Endothelial cell of hepatic sinusoid (primary cell): ENCODE measurements at regions not wholly inside any gene's neighbourhood (a gene's known extent, or its start where the extent isn't known, plus 50 kb on each side); places are given as distances from the start of the nearest gene placed in this dataset.

Experiments
- in situ Hi-C: cut with HindIII; loops from 2 replicates; pipeline ENCODE4 v1.10.0; 2017; ENCODE audit warnings: low sequenced_read_pairs

DNA sequence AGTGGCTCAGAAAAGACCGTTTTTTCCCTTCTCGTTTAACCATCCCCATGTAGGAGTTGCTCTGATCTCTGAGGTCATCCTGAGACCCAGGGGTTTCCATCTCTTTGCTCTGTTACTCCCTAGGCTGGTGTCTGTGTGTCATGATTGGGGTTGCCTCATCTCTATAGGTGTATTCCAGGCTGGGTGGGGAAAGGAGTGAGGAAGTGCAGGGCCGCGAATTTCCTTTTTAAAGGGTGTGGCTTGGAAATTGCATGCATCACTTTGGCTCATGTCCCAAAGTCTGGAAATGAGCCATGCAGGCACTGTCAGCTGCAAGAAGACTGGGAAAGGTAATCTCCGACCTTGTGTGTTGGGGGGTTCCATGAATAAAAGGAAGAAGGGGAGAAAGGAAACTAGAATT lies 201.9 kb downstream of the AACS start:
- in situ Hi-C loops, result no loop called here

DNA sequence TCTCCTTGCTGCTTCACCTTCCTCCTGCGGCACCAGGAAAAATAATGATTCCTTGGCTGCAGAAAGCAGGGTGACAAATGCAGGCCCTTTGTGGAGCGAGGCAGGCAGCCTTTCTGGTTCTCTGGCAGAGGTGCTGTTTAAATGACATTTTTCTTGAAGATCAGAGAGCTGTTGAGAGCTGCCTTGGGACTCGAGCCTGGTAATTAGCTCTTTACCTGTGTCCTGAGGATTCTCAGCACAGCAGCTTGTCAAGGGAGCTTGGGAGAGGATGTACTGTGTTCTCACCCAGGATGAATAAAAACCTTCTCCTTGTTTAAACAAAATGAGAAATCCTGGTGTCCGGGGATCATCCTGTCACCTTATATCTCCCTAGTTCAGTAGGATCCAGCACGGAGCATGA lies 204.0 kb downstream of the AACS start:
- in situ Hi-C loops, result no loop called here

DNA sequence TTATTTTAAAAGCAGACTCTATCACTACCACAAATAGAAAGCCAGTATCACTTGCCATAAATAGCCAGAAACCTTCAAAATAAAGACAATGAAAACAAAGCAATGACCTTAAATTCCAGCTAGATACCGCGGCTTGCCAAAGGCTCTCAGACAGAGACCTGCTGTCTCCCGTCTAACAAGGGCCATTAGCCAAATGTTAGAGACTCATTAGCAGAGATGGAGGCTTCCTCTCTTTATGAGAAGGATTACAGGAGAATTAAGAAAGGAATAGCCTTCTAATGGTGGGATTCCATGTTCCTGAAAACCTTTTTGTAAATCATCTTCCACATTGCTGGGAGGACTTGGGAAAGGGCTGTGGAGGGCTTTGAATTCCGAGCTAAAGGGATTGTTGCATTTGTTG lies 206.7 kb downstream of the AACS start:
- in situ Hi-C loops, result no loop called here

DNA sequence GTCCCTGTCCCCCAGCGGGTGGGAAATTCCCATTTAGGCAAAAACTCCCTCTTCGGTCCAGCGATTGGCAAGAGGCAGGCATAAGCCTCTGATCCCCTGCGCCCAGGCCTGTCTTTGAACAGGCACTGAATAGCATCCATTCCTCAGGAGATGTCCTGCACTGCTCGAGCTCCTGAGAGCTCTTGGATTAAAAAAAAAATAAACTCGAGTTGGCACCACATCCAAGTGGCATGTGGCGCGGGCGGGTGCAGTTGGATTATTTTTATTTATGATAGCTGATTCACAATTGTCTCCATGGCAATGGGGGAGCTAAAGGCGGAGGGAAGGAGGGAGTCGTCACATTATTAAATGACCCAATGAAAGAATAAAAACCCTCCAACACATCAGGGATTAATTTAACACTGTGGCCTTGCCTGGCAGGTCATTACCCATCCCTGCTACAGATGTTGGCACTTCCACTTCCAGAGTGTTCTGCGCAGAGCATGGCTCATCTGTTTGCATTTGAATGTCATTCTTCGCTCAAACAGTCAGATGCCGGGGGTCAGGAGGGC lies 207.2 kb downstream of the AACS start:
- in situ Hi-C loops, result no loop called here

DNA sequence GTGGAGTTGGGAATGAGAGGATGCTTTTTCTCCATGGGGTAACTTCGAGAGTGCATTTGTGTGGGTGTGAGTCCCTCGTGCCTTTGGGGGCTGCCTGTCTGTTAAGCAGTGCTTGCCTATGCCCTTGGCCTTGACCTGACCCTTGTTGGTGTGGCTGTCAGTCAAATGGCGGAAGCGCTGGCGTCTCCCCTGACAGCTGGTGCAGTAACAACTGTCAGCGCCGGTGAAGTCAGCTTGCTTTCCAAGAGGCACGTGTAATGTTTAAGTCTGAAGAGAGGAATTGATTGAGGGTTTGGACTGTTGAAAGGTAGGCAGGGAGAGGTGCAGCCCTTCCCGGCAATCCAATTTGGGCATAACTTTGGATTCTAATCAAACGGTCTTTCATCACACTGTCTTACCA lies 211.3 kb downstream of the AACS start:
- in situ Hi-C loops, result no loop called here

DNA sequence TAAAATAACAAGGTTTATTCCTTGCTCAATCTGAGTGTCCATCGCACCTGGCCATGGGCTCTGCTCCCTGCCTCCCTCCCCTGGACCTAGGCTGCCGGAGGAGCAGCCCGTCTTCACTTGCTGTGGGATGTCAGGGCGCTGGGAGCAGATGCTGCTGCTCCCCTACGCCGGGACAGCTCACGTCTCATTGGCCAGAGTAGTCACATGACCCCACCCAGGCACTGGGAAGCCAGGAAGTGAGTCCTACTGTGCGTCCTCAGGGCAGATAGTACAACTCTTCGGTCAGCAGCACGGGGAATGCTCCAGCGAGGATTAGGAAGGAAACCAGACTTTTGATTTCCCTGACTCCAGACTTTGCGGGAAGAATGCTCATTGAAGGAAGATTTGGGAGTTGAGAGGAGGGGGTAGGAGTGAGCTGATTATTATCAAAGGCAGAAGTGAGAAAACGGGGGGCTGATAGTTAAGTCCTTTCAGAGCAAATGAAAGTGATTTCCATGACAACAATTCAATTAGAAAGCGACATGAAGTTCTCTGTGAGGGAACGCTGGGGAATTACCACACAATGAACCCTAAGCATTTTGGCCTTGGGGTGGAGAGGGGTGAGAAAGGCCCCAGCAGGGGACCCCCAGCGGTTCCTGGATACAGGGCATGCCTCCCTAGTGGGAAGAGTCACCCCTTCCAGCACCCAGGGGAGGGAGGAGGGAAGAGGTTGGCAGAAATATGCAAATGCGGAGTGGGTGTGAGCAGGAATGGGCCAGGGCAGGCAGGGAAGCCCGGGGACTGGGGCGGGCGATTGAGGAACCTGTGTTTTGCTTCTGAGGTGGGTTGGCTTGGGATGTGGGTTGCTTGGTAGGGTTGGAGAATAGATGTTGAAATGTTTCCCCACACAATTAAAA lies 215.5 kb downstream of the AACS start:
- in situ Hi-C loops, result no loop called here

DNA sequence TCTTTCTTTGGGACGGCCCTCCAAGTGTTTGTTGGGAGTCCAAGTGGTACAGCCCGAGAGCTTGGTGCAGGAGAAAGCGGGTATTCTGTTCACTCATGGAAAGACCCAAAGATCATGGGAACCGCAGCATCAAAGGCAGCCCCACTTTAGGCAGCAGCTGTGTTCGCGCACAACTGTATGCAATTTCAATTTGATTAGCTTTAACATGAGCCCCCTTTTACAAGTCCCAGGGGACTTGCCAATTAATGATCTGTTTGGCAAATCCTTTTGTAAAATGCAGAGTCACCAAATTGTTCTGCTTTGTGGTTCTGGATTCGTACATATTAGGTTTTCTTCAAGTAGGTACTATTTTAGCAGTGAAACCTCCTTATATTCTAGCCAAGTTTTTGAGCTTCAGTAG lies 217.7 kb downstream of the AACS start:
- in situ Hi-C loops, result no loop called here

DNA sequence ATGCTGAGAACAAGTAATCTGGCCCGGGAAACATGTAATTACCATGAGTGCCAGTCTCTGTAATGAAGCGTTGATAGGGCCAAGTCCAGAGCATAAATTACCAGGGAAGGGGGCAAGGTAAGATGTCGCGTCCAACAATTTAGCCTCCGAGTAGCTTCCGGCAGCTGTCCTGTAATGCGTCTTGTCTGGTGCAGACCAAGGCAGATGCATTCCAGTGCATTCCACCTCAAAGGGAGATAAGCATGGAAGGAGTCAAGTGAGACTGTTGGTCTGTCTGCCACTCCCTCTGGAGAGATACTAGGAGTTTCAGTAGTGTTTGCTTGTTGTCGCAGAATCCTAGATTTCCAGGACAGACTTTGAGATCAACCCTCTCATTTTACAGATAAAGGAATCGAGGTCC lies 218.3 kb downstream of the AACS start:
- in situ Hi-C loops, result no loop called here

DNA sequence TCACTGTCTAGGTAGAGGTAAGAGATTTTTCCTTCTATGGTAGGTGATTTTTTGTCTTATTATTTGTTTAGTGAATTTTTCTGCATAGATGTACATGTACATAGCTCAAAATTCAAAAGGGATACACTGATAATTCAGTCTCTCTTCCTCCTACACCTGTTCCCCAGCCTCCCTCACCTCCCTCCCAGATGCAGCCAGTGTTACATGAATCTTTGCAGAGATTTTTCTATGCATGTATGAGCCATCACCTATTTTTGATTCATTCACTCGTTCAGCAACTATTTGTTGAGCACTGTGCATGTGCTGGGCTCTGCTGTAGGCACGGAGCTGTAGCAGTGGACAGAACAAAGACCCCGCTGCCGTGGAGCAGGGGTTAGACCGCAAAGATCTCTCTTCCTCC lies 218.9 kb downstream of the AACS start:
- in situ Hi-C loops, result no loop called here

DNA sequence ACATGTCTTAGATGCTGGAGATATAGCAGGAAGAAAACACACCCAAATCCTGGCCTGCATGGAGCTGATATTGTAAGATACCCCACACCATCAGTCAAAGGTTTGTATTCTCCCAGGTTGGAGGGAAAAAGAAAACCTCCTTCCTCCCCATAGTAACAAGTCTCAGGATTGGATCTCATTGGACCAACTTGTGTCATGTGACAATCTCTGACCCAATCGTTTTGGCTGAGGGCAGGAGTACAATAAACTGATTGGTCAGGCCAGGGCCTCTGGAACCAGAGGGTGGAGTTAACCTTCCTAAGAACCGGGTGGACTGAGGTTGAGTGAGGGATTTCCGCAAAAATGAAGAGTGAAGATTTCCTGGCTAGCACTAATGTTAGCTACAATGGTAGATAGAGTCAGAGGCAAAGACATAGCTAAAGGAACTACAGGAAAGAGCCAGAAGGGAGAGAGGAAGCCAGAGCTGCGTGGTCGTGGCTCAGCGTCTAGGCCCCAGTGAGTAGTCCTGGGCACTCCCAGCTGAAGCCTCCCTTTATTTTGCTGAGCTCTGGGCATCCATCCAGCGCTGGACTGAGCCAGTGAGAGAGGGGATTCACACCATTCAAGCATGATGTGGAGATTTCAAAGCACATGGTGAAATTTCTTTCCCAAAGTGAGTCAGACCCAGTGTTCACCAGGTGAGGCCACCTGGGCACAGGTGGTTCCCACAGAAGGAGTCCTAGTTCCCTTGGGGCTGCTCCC lies 219.9 kb downstream of the AACS start:
- in situ Hi-C loops, result no loop called here

DNA sequence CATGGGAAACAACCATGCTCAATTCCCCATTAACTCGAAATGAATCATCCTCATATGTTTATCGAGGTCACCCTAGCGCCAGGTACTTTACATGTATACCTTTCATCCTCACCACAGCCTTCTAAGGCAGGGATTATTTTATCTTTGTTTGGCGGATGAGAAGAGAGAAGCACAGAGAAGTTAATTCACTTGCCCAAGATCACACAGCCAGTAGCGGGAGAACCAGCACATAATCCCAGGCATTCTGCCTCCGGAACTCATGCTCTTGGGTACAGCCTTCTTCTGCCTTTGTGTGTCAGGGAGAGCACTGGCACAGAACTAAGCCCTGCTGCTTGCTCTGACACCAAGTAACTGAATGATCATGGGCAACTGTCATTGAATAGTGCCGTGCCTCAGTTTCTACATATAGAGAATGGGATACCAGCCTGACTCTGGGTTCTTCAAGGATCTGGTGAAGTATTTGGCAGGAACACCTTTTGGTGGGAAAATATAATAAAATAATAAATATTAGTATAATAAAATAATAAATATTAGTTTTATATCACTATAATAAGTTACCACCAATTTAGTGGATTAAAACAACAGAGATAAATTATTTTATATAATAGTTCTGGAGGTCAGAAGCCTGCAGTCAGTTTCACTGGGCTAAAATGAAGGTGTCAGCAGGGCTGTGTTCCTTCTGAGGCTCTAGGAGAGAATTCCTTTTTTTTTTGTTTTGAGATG lies 220.9 kb downstream of the AACS start:
- in situ Hi-C loops, result no loop called here

DNA sequence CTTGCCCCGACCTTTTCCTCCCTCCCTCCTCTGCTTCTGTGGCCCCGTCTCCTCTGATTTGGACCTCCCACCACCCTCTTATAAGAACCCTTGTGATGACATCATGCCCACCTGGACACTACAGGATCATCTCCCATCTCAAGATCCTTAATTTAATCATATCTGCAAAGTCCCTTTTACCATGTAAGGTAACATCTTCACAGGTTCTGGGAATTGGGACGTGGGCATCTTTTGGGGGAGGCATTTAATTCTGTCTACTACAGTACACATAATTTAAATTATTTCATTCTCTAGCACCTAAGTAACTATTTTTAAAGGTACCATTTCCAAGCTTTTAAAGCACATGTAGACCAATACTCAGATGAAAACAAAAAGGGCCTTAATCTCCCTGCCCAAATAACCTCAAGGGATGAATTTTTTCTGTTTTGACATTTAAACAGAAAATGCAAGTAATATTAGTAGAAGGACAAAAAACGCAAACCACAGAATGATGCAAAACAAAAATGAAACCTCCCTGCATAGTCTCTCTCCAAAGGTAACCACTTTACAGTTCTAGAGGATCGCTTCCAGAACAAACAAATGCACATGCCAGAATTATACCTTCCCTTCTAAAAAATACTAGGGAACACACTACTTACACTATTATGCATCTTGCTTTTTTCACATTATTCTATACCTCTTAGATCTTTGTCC lies 222.1 kb downstream of the AACS start:
- in situ Hi-C loops, result no loop called here

DNA sequence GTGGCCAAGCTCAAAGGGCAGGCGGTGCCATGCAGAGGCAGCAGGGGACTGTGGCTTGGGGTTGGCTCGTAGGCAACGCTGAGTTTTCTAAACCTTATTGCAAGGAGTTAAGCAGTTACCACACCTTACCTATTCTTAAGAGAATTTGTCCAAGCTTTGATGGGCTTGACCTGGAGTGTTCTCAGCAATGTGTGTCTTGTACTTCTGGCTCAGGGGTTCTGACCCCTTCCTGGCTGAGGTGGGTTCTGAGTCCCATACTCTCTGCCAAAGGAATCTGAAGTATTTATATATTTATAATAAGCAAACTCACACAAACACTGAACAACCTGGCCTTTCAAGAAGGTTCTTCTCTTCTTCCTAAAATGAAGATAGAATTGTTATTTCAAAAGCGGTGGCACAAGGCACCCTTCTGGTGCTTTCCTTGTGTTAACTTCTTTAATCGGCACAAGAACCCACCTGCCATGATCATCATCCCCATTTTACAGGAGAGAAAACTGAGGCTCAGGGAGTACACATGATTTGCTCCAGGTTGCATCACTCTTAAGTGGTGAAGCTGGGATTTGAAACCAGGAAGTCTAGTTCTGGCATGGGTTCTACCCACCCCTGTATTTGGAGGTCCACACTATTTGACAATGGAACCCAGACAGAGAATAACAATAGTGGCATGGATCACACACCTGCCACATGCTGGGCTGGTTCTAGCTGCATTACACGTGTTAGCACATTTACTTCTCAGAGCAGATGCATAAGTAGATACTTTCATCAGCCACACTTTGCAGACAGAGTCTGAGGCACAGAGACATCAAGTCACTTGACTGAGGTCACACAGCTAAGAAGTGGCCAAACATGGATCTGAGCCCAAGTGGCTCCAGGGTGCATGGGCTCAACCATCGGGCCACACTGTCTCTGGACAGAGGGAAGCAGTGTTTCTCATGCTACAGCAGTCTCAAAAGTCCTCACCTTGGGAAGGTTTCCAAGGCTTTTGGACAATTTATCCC lies 224.0 kb downstream of the AACS start:
- in situ Hi-C loops, result no loop called here

DNA sequence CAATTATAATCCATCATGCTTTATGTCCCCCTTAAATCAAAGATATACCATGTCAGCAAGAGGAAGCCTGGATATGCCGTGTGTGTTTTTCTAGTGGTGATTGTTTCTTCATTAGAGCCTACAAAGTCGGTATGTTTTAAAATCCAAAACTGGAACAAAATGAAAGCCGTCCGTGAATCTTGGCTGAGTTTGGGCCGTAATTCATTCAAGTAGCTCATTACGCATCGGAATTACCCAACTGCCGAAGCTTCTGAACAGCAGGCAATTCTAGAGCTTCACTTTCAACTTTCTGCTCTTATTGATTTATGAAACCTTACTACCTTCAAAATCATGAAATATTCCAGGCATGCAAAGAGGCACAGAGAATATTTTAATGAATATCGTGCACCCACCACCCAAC lies 224.7 kb downstream of the AACS start:
- in situ Hi-C loops, result no loop called here

DNA sequence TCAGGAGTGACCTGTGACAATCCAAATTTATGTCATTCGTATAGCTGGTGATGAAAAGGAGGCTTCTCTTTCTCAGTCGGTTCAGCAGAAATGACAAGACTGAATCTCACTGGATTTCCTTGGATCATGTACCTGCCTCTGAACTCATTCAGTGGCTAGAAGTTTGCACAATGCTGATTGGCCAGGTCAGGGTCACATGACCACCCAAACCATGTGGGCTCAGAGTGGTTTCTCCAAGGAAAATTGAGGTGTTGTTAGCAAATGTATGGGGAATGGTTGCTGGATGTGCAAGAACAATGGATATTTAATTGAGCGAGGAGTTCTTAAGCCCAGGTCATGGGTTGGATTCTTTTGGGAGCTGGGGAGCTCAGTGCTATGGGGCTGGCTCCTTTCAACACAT lies 227.5 kb downstream of the AACS start:
- in situ Hi-C loops, result no loop called here

DNA sequence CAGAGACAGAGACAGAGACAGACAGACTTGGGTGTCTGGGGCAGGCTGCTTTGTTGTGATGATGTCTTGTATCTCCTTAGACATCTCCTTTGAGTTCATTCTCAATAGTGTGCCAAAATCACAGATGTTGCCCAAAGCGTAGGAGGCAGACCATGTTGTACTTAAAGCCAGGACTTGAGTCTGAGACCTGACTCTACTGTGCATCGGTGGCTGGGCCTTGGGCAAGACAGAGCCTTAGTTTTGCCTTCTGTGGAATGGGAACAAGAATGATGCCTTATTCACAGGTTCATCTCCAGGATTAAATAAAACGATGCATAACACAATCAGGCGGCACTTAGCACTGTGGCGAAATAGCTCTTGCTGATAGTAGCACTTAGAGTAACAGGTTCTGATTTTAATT lies 230.3 kb downstream of the AACS start:
- in situ Hi-C loops, result no loop called here

DNA sequence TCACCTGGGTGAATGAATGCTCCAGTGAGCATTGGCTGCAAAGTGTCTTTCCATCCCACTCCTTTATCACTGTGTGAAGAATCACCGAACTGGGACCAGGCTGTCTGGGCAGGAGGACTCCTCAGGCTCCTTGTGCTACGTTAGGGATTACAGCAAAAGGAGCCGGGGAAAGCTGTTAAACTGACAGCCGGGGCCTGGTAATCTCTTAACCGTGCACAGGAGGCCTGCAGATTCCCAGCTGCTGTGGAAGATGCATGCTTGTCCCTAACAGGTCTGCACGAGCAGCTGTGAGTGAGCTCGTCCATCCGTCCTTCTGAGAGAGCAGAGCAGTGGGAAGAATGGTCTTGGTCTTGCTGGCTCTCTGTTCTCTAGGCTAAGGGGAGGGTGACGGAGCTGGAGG lies 231.5 kb downstream of the AACS start:
- in situ Hi-C loops, result no loop called here

DNA sequence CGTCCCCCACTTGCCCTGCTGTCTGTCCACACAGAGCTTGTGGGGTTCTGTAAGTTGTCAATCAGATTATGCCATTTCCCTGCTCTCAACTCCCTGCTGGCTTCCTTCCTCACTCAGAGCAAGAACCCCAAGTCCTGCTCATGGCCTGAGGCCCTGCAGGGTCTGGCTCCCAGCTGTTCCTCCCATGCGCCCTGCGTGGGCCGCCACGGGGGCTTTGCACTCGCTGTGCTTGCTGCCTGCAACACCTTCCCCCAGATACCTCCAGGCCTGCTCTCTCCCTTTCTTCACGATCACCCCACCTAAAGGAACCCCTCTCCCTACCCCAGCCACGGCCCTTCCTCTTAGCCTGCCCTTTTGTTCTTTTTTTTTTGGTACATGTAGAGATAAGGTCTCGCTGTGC lies 234.6 kb downstream of the AACS start:
- in situ Hi-C loops, result no loop called here

DNA sequence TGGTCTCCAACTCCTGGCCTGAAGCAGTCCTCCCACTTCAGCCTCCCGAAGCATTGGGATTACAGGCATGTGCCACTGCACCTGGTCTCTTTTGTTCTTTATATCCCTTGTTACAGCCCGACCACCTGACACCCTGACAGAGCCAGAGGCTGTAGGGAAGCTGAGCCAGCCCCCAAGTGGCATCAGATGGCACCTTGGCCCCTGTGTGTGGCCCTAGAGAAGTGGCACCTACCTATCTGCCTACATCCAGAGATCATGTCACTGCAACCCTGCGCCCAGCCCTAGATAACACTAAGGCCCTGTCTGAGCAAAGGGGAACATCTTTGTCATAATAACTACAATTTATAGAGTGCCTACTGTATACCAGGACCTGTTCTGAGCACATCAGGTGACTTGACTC lies 235.0 kb downstream of the AACS start:
- in situ Hi-C loops, result no loop called here

DNA sequence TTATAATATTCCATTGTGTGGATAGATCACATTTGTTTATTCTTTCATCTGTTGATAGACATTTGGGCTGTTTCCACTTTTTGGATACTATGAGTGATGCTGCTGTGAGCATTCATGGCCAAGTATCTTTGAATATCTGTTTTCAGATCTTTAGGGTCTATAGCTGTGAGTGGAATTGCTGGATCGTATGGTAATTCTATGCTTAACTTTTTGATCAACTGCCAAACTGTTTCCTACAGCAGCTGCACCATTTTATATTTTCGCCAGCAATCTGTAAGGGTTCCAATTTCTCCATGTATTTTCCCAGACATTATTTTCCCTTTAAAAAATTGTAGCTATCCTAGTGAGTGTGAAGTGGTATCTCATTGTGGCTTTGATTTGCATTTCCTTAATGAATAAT lies 238.1 kb downstream of the AACS start:
- in situ Hi-C loops, result no loop called here
